ENCODE measurements at regions not wholly inside any gene's neighbourhood (a gene's known extent, or its start where the extent isn't known, plus 50 kb on each side); places are given as distances from the start of the nearest gene placed in this dataset.

DNA sequence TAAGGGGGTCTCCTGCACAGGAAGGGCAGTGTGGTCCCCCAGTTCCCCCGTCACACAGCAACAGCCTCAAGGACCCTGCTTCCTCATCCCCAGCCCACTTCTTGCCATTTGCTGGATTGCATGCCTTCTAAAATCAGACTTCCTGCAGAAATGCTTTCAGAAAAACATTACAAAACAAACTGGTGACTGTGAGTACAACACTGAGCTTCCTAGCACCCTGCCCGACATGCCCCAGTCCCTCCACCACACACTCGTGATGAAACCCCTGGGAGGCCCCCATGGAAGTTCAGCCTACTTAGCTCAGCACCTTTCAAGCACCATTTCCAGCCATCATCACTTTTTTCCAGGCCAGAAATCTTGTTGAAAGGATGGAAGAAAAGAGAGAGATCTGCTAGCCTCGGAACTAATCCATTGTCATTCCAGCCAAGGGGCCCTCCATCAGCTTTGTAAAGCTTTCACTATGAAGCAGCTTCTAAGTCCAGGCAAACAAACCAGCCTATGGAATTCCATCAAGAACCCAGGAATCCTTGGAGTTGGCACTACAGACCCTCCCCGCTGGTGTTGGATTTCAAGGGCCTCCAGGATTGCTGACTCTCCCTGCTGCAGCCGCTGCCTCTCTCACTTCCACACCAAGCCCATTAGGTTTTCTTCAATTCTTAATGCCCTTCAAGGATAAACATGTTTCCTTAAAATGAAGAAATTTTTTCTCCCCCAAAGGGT is 114.6 kb downstream of the C5orf15 start:
- Histone ChIP-seq H4K20me1 (ENCODE audit: insufficient read depth, low read length, poor library complexity, severe bottlenecking) (no peaks in the 10 kb centered on the region), H3K36me3 (ENCODE audit: insufficient read depth, low read length) (no peaks in the 10 kb centered on the region), H3K9ac (ENCODE audit: low read depth, low read length, poor library complexity, severe bottlenecking) (no peak overlapping the region), H3K4me2 (ENCODE audit: low read depth, low read length, poor library complexity, severe bottlenecking) (no peak overlapping the region), H3K9me2 (replicated peaks; ENCODE audit: low read depth, low read length) (no peaks in the 10 kb centered on the region), H3K4me3 (ENCODE audit: low read length, poor library complexity, severe bottlenecking) (no peak overlapping the region), H3F3A (ENCODE audit: low read depth) (no peaks in the 10 kb centered on the region), H3K9me3 (ENCODE audit: insufficient read depth, low read depth, low read length) (no peaks in the 10 kb centered on the region), H2AFZ (ENCODE audit: low read length) (no peak overlapping the region), H3K4me1 (ENCODE audit: insufficient read depth, low read length, poor library complexity, severe bottlenecking) (no peaks in the 10 kb centered on the region), H3K27me3 (ENCODE audit: insufficient read depth, low read length, poor library complexity, severe bottlenecking) (no peaks in the 10 kb centered on the region), H3K79me2 (ENCODE audit: insufficient read depth, low read length) (no peaks in the 10 kb centered on the region)
- TF ChIP-seq, protein P1, sequence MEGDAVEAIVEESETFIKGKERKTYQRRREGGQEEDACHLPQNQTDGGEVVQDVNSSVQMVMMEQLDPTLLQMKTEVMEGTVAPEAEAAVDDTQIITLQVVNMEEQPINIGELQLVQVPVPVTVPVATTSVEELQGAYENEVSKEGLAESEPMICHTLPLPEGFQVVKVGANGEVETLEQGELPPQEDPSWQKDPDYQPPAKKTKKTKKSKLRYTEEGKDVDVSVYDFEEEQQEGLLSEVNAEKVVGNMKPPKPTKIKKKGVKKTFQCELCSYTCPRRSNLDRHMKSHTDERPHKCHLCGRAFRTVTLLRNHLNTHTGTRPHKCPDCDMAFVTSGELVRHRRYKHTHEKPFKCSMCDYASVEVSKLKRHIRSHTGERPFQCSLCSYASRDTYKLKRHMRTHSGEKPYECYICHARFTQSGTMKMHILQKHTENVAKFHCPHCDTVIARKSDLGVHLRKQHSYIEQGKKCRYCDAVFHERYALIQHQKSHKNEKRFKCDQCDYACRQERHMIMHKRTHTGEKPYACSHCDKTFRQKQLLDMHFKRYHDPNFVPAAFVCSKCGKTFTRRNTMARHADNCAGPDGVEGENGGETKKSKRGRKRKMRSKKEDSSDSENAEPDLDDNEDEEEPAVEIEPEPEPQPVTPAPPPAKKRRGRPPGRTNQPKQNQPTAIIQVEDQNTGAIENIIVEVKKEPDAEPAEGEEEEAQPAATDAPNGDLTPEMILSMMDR (conservative IDR thresholded peaks at IDR 0.05; ENCODE audit: low read length) = no peak
- TF ChIP-seq EZH2phosphoT487 (IDR thresholded peaks at IDR 0.05; ENCODE audit: borderline replicate concordance) = no peak

DNA sequence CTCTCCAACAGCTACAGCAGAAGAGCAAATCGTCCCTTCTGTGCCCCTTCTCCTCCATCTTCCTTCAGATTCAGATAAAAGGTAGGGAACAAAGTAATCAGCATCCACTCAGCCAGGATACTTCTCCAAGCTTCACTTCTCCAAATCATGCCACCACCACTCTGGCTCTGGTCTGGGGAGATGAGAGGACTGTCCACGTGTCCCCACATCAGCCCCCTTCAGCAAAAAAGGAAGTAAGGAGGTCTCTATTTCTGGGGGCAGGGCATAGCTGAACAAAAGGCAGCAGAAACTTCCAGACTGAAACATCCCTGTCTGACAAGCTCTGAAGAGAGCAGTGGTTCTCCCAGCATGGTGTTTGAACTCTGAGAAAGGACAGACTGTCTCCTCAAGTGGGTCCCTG is 116.9 kb downstream of the C5orf15 start:
- H3K9me3 ChIP-seq (ENCODE audit: insufficient read depth, low read depth, low read length) = no peaks in the 10 kb centered on the region
- no peaks in the 10 kb centered on the region for H3K4me1 ChIP-seq (ENCODE audit: insufficient read depth, low read length, poor library complexity, severe bottlenecking)
- no peak overlapping the region for H3K4me2 ChIP-seq (ENCODE audit: low read depth, low read length, poor library complexity, severe bottlenecking)
- H3K9me2 ChIP-seq (replicated peaks; ENCODE audit: low read depth, low read length) = no peaks in the 10 kb centered on the region
- no peaks in the 10 kb centered on the region for H3K27me3 ChIP-seq (ENCODE audit: insufficient read depth, low read length, poor library complexity, severe bottlenecking)
- H4K20me1 ChIP-seq (ENCODE audit: insufficient read depth, low read length, poor library complexity, severe bottlenecking) = no peaks in the 10 kb centered on the region
- no peaks in the 10 kb centered on the region for H3K79me2 ChIP-seq (ENCODE audit: insufficient read depth, low read length)
- H3K9ac ChIP-seq (ENCODE audit: low read depth, low read length, poor library complexity, severe bottlenecking) = no peak overlapping the region
- H2AFZ ChIP-seq (ENCODE audit: low read length) = no peak overlapping the region
- H3K36me3 ChIP-seq (ENCODE audit: insufficient read depth, low read length) = no peaks in the 10 kb centered on the region
- no peak for TF ChIP-seq EZH2phosphoT487 (IDR thresholded peaks at IDR 0.05; ENCODE audit: borderline replicate concordance)
- TF ChIP-seq, protein P1 (conservative IDR thresholded peaks at IDR 0.05; ENCODE audit: low read length) = no peak
- H3K4me3 ChIP-seq (ENCODE audit: low read length, poor library complexity, severe bottlenecking) = no peak overlapping the region
- no peaks in the 10 kb centered on the region for H3F3A ChIP-seq (ENCODE audit: low read depth)

- no peaks in the 10 kb centered on the region for H3K4me1 ChIP-seq (ENCODE audit: insufficient read depth, low read length, poor library complexity, severe bottlenecking)
- H3K9ac ChIP-seq (ENCODE audit: low read depth, low read length, poor library complexity, severe bottlenecking) = no peak overlapping the region
- H2AFZ ChIP-seq (ENCODE audit: low read length) = no peak overlapping the region
- no peak overlapping the region for H3K4me3 ChIP-seq (ENCODE audit: low read length, poor library complexity, severe bottlenecking)
- H3K27me3 ChIP-seq (ENCODE audit: insufficient read depth, low read length, poor library complexity, severe bottlenecking) = no peaks in the 10 kb centered on the region
- no peak overlapping the region for H3K4me2 ChIP-seq (ENCODE audit: low read depth, low read length, poor library complexity, severe bottlenecking)
- no peaks in the 10 kb centered on the region for H4K20me1 ChIP-seq (ENCODE audit: insufficient read depth, low read length, poor library complexity, severe bottlenecking)
- no peaks in the 10 kb centered on the region for H3K9me2 ChIP-seq (replicated peaks; ENCODE audit: low read depth, low read length)
- no peaks in the 10 kb centered on the region for H3K79me2 ChIP-seq (ENCODE audit: insufficient read depth, low read length)
- H3F3A ChIP-seq (ENCODE audit: low read depth) = no peaks in the 10 kb centered on the region
- no peaks in the 10 kb centered on the region for H3K9me3 ChIP-seq (ENCODE audit: insufficient read depth, low read depth, low read length)
- TF ChIP-seq, protein P1 (conservative IDR thresholded peaks at IDR 0.05; ENCODE audit: low read length) = no peak
- TF ChIP-seq EZH2phosphoT487 (IDR thresholded peaks at IDR 0.05; ENCODE audit: borderline replicate concordance) = no peak
- no peaks in the 10 kb centered on the region for H3K36me3 ChIP-seq (ENCODE audit: insufficient read depth, low read length)
Observed at GRCh38 chr5:133850811-133851210, 117.6 kb downstream of the C5orf15 start.
